Osteoblast (primary cell): ENCODE measurements at regions not wholly inside any gene's neighbourhood (a gene's known extent, or its start where the extent isn't known, plus 50 kb on each side); places are given as distances from the start of the nearest gene placed in this dataset.

ENCODE experiments used
- DNase-seq: peaks from one replicate; pipeline ENCODE4 v3.0.0; 2011; ENCODE audit warnings: low spot score, mixed read lengths; ENCODE audit not compliant: insufficient read length; ENCODE audit errors: missing footprints
- H2AFZ ChIP-seq: 2 replicates; pipeline ENCODE4 v1.6.0; 2011; ENCODE audit warnings: mild to moderate bottlenecking, low read length
- H3K27ac ChIP-seq: 2 replicates; pipeline ENCODE4 v1.5.1; 2011; ENCODE audit warnings: mild to moderate bottlenecking, low read depth, low read length, moderate library complexity
- H3K27me3 ChIP-seq: 2 replicates; pipeline ENCODE4 v1.6.0; 2012; ENCODE audit warnings: mild to moderate bottlenecking, control low read depth, inconsistent platforms, low read length, moderate library complexity; ENCODE audit not compliant: insufficient read depth
- H3K36me3 ChIP-seq: 2 replicates; pipeline ENCODE4 v1.5.1; 2011; ENCODE audit warnings: mild to moderate bottlenecking, low read length, control low read depth, moderate library complexity; ENCODE audit not compliant: insufficient read depth
- H3K4me1 ChIP-seq: 2 replicates; pipeline ENCODE4 v1.5.1; 2011; ENCODE audit warnings: mild to moderate bottlenecking, low read length, control low read depth, moderate library complexity; ENCODE audit not compliant: insufficient read depth
- H3K4me2 ChIP-seq: 2 replicates; pipeline ENCODE4 v1.6.0; 2011; ENCODE audit warnings: mild to moderate bottlenecking, low read length; ENCODE audit not compliant: insufficient read depth
- H3K4me3 ChIP-seq: fragments of 200-600 bp; sonication (generic); 3 replicates; pipeline ENCODE4 v1.5.1; 2012; ENCODE audit warnings: mild to moderate bottlenecking, low read length, inconsistent platforms; ENCODE audit not compliant: insufficient read depth
- H3K79me2 ChIP-seq: 2 replicates; pipeline ENCODE4 v1.6.0; 2012; ENCODE audit warnings: mild to moderate bottlenecking, low read length, control low read depth, inconsistent platforms; ENCODE audit not compliant: insufficient read depth
- H3K9me3 ChIP-seq: 2 replicates; pipeline ENCODE4 v1.5.1; 2011; ENCODE audit warnings: low read depth, low read length, control low read depth
- H4K20me1 ChIP-seq: 2 replicates; pipeline ENCODE4 v1.6.0; 2012; ENCODE audit warnings: mild to moderate bottlenecking, low read length, control low read depth; ENCODE audit not compliant: insufficient read depth
- CTCF ChIP-seq: IDR thresholded peaks from 2 replicates; pipeline ENCODE4 v1.5.1; 2011; ENCODE audit warnings: mild to moderate bottlenecking, low read depth, low read length, moderate library complexity; ENCODE audit errors: extremely low read depth

DNA sequence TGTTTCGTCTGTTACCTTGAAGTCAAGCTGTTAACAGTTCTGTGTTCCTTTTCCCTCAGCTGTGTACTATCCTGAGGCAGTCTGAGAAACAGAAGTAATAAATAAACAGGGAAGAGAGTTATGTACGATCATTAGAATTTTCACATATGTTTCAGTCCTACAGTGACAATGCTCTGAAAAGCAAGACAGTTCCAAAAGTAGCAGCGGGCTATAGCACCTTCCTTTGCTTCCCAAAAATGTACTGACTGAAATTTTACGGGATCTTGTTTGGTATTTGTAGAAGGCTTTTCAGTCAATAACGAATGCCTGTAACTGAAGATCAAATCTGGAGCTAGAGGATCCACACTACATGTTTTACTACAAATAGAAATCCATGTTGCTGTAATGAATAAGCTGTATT, 428.1 kb downstream of the PYDC2 start:
- no peak for DNase-seq
- no peak overlapping the region for H3K27ac ChIP-seq
- no peak overlapping the region for H2AFZ ChIP-seq
- no peaks in the 10 kb centered on the region for H4K20me1 ChIP-seq
- no peaks in the 10 kb centered on the region for H3K27me3 ChIP-seq
- no peaks in the 10 kb centered on the region for H3K4me1 ChIP-seq
- H3K36me3 ChIP-seq, result no peaks in the 10 kb centered on the region
- no peak for TF ChIP-seq CTCF
- H3K79me2 ChIP-seq, result no peaks in the 10 kb centered on the region
- H3K9me3 ChIP-seq, result no peaks in the 10 kb centered on the region
- no peak overlapping the region for H3K4me3 ChIP-seq
- H3K4me2 ChIP-seq, result no peak overlapping the region

DNA sequence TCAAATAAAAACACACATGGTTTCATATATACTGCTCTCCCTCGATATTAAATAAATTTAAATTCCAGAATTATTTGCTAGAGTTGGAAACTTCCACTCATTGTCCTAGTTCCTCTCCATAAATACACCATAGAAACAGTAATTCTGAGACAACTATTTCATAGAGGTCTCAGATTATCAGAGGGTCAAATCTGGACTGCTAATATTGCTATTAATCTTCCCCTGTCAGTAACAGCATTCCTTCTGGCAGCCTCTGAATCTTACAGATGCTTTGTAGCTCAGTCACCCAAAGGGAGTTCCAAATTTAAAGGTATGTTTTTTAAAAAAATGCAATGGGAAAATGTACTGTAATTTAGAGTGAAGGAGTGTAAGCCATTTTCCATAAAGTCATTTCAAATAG, 428.8 kb downstream of the PYDC2 start:
- Histone ChIP-seq H2AFZ (no peak overlapping the region), H3K4me2 (no peak overlapping the region), H3K36me3 (no peaks in the 10 kb centered on the region), H3K27ac (no peak overlapping the region), H3K4me1 (no peaks in the 10 kb centered on the region), H4K20me1 (no peaks in the 10 kb centered on the region), H3K27me3 (no peaks in the 10 kb centered on the region), H3K79me2 (no peaks in the 10 kb centered on the region), H3K4me3 (no peak overlapping the region), H3K9me3 (no peaks in the 10 kb centered on the region)
- no peak for TF ChIP-seq CTCF
- no peak for DNase-seq

DNA sequence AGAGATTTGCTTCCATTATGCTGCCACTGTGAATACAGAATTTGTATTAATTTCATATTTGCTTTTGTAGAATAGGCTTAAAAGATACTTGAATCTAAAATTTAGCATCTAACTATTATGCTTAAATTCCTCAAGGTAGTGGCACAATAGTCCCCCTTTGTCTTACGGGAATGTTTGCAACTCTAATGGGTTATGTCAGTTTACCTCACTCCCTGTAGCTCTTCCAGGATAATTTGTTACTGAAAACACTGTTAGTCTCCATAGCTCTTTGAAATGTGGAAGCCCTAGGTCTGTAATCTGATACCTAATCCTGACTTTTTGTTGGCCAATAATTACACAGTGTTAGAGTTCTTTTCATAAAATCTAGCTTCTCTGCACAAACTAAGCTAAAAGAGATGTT, 433.4 kb downstream of the PYDC2 start:
- Histone ChIP-seq H3K36me3 (no peaks in the 10 kb centered on the region), H3K79me2 (no peaks in the 10 kb centered on the region), H3K27ac (no peak overlapping the region), H3K9me3 (no peaks in the 10 kb centered on the region), H3K4me1 (no peaks in the 10 kb centered on the region), H4K20me1 (no peaks in the 10 kb centered on the region), H3K4me2 (no peak overlapping the region), H3K4me3 (no peak overlapping the region), H3K27me3 (no peaks in the 10 kb centered on the region), H2AFZ (no peak overlapping the region)
- no peak for DNase-seq
- no peak for TF ChIP-seq CTCF

GRCh38 chr3:191901741-191902140, 440.8 kb downstream of the PYDC2 start:
- H3K9me3 ChIP-seq, result no peaks in the 10 kb centered on the region
- H3K27ac ChIP-seq, result no peak overlapping the region
- no peak overlapping the region for H3K4me3 ChIP-seq
- no peaks in the 10 kb centered on the region for H3K79me2 ChIP-seq
- H4K20me1 ChIP-seq, result no peaks in the 10 kb centered on the region
- H3K36me3 ChIP-seq, result no peaks in the 10 kb centered on the region
- DNase-seq, result no peak
- no peaks in the 10 kb centered on the region for H3K27me3 ChIP-seq
- TF ChIP-seq CTCF, result no peak
- H3K4me2 ChIP-seq, result no peak overlapping the region
- no peak overlapping the region for H2AFZ ChIP-seq
- H3K4me1 ChIP-seq, result no peaks in the 10 kb centered on the region
